Stimulated activated CD8-positive, alpha-beta memory T cell treated with anti-CD3 and anti-CD28 coated beads, Interleukin-15, amount 100 ng/mL, for 48 hours (primary cell): ENCODE measurements at regions not wholly inside any gene's neighbourhood (a gene's known extent, or its start where the extent isn't known, plus 50 kb on each side); places are given as distances from the start of the nearest gene placed in this dataset.
"Not testable (repeated sequence)": the region's sequence is repeated elsewhere in the genome, so short reads cannot be mapped to it uniquely, and the experiment has no call there.

ENCODE experiments used
- DNase-seq, 2 donors: peaks; one replicate each; pipeline ENCODE4 v3.0.0-alpha.2; 2020; ENCODE audit warnings: low read depth in 2 of 2

DNA sequence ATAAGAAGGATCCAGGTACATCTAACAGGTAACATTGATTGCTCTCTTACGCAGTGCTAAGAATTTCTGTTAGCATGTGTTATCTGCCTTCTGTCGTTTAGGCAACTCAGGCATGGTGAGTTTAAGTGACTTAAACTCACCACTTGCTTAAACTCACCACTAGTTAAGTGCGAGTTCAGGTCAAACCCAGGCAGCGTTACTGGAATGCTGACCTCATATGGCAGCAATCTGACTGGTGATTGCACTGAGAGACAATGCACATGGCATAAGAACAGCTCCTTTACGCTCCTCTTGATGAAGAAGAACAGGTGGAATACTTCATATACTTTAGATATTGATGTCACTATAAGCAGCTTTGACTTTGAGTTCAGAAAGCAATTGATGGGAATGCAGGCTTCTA is 954.1 kb downstream of the SOCS6 start:
- DNase-seq, result no peak

DNA sequence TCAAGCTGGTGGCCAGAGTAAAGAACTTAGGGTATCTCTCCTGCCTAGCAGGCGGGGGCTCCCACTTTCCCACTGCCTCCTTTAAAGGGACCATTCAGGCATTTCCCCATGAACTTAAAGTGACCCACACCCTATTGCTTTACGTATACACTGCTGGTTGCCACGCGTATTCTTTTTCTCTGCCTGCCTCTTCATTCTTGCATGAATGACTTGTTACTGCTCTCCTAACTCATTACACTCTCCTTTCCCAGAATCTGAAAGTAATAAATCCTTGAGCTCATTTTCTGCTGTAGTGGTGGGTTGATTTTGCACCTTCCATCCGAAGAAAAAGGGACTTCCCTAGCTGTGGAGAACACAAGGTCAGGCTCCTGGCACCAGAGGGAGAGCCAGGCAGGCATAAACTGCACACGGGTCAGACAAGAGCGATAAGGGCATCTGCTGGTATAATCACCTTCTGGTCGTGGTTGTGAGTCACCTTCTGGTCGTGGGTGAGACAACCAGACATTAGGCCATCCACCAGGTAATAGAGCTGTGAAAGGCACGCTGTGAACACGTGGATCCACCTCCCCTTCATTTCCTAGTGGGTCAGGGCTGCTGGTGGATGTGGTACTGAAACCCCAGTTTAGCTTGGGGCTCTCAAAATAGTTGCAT is 950.3 kb downstream of the SOCS6 start:
- DNase-seq, result no peak

DNA sequence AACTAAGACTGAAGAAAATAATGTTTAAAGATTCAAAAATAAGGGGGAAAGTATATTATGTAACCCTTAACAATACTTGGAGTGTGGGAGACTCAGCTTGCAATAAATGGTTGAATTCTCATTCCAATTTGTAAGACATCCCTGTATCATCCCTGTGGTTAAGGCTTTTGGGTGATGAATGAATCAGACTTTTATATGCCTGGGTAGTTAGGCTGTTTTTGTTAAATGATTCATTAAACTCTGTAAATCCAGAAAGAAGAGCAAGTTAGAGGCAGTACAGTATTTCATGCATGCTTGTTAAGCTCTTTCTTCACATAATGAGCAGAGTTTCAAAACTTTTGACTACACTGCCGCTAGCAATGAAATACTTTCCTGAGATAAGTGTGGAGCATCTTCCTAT is 948.8 kb downstream of the SOCS6 start:
- no peak for DNase-seq

DNA sequence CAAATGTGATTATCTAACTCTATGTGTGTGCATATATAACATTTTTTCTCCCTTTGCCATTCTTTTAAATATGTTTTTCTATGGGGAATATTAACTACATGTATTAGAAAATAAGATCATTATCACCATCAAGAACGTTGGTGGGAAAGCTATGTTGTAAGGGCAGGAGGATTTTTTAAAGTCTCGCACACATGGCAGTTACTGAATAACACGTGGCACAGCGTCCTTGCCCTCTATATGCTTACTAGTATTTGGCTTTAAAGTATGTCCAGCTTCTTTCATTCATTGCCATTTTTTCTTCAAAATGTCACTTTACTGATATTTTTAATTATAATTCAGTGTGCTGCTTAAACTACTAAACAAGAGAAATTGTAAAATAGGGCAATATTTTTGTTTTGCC is 944.3 kb downstream of the SOCS6 start:
- no peak for DNase-seq

DNA sequence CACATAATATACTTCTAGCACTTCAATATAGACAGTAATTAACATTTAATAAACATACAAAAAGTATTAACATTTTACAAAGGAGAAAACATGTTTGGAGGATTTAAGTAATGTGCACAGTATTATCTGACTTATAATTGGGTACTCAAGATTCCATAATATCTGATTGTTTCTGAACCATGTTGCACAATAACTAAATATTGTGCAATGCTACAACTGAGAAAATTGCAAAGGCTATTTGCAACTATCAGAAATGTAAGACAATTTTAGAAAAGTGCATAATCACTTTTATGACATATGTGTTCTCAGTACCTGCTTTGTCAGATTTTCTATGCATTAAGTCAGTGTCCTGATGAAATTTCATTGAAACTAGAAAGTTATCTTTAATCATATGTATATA is 934.6 kb downstream of the SOCS6 start:
- no peak for DNase-seq

DNA sequence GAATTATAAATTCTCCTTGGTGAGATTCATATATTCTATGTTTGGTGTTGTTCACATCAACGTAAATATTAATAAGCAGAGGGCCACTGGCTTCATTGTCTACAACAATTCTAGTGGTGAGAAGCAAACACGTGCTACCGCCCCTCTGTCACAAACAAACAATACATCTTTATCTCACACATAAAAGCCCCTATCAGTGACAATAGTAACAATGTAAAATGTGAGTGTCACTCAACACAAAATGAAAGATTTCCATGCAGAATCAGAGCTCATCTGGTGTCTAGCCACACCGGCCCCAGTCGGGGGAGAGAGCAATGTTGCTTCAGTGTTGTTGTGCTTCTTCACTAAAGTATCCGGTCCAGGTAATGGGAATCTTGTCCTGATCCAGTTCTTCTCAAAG is 932.6 kb downstream of the SOCS6 start:
- DNase-seq, result no peak

DNA sequence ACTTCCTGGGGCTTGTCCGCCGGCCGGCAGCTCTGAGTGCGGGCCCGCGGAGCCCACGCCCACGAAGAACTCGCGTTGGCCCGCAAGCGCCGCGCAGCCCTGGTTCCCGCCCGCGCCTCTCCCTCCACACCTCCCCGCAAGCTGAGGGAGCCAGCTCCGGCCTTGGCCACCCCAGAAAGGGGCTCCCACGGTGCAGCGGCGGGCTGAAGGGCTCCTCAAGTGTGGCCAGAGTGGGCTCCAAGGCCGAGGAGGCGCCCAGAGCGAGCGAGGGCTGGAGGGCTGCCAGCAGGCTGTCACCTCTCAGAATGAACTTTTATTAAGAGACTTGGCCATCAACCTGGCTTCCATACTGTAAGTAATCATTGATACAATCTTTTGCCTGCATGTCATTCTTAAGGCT is 923.9 kb downstream of the SOCS6 start:
- DNase-seq, result not testable (repeated sequence)

DNA sequence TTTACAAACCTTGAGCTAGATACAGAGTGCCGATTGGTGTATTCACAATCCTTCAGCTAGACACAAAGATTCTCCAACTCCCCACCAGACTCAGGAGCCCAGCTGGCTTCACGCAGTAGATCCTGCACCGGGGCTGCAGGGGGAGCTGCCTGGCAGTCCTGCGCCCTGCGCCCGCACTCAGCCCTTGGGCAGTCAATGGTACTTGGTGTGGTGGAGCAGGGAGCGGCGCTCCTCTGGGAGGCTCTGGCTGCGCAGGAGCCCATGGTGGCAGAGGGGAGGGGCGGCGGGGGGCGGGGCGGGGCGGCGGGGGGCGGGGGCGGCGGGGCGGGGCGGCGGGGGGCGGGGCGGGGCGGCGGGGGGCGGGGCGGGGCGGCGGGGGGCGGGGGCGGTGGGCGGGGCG is 923.4 kb downstream of the SOCS6 start:
- no peak for DNase-seq

DNA sequence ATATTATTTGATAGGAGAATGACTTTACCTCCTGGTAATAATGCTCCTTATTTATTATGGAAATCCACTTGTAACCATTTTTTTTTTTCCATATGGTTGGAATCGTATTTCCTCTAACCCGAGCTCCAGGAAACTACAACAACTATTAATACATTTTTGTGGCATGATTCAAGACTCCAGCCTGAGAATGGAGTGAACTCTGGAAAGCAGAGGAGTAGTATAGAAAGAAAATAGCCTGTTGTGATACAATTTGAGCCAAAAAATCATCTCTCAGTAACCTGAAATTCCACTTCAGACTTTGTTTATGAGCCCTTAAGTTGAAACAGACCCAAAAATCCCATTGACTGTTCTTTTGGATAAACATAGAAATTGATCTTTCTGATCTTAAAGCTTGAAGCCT is 921.1 kb downstream of the SOCS6 start:
- DNase-seq, result no peak

DNA sequence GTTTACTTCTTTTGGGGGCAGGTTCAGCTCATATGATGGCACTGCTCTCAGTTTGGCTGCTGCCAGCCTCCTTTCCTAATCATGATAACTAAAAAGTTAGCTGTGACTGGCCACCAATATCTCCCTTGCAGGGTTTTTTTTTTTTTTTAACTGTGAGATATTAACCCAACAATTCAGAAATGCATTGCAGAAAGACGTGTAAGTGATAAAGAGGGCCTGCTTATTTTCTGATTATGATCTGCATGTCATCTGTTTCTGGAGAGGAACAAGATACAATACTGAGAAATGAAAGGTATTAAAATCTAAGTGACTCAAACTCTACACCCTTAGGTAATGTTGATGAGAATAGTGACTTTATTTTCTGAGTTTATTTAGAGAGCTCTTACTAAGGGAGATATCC is 905.6 kb downstream of the SOCS6 start:
- DNase-seq, result no peak

DNA sequence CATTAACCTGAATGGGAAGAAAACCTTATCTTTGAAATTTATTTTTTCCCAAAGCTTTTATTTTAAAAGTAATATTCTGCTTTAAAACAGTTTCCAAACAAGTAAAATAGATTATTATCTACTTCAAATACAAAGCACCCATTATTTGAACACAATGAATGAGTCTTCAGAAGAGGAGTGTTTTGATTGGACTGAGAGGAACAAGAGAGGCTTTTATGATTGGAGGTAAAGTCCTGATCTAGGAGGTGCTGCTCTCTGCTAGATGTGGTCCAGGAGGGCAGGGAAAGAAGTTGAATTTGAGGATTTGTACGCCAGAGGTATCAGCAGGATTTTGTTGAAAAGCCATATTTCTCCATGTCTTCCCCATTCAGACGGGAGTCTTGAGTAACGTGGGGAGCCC is 900.7 kb downstream of the SOCS6 start:
- no peak for DNase-seq

DNA sequence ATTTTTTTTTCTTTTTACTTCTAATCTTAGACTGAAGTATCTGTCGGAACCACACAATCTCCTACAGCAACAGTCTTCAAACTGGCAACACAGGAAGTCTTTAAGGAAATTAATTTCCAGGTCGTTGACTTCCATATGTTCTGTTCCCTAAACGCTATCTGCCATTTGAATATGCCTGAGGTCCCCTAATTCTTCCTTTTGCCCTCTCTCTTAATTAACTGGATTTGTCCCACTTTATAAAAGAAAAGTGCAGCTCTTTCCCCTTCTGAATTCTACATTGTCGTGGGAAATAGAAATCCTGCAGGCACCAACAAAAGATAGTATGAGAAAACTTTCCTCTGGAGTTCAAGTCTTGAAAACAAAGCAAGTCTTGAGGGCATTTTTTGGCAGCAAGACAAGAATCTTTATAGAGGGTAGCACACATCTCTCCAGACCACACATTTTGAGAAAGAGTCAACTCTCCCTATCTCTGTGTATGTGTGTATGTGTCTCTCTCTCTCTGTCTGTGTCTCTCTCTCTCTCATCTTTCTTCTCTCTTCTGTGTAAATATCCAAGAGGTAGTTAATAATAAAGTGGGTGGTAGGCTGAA is 879.8 kb downstream of the SOCS6 start:
- DNase-seq, result no peak

DNA sequence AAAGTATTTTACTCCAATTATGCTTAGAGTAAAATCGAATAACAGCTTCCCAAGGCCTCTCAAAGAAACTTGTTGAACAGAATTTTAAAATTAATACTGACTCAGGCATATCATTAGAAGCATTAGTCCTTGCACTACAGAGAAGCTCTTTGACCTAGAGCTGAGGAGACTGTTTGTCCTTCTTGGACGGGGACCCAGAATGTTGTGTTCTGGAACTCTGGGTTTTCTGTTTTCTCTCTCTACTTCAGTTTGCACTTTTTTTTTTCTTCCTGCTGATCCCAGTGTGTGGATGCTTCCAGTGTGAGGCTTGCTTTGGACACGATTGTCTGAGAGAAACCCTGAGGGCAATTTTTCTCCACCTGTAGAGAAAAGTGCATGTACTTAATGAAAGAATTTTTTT is 847.6 kb downstream of the SOCS6 start:
- no peak for DNase-seq

DNA sequence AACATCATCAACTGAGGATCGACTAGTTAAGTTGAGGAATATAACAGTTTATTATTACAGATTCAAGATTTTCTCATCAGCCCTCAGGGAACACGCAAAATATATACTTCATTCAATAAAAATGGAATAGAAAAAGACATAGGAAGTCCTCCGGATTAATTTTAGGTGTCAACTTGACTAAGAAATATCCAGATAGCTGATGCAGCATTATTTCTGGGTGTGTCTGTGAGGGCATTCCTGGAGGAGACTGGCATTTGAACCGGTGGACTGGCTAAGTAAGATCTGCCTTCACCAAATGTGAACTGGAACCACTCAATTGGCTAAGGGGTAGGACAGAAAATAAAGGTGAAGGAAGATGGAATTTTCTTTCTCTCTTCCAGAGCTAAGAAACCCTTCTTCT is 845.3 kb downstream of the SOCS6 start:
- DNase-seq, result no peak

DNA sequence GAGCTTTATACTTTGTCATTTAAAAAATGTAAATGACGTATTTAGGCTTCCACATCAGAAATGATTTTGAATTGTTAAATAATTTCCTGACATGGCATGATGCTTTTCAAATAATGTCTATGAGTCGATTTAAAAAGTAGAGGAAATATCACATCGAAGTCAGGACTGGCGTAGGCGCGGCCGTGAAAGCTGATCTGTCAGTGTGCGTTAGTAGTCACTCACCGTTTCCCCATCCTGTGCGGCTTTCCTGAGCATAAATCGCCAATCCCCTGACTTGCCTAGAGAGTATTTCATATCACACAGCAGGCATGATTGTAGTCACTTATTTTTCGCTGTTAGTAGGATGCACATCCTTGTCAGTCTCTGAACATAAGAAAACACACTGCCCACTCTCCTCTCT is 843.1 kb downstream of the SOCS6 start:
- DNase-seq, result no peak

DNA sequence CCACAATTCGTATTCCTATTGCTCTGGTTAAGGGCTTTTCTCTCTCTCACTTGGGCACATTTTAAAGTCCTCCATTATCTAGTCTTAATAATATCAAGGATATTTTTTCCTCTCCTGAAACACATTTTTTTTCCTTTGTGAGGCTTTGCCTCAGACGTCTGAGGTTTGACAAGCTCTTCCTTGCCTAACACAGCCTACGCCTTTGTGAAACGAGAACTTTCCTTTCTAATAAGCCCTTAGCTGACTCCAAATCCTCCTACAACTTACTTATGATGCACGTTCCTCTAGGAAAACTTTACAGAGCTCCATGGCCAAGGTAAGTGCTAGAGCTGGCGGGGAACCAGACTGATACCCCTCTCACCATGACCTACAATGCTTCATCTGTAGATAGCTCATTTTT is 841.5 kb downstream of the SOCS6 start:
- DNase-seq, result no peak

DNA sequence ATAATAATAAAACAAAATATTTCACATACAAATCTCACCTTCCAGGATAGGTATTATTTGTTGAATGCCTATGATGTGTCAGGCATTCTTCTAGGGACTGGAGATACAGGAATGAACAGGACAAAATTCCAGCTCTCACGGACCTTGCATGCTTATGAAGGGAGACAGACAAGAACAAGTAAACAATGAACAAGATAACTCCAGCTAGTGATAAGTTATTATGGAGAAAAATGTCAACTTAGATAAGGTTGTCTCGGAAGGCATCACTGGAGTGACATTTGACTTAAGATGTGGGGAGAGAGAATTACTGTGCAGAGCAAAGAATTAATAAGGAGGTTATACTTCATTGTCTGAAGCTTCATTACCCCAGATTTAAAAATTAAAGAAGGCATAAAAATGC is 836.7 kb downstream of the SOCS6 start:
- no peak for DNase-seq

DNA sequence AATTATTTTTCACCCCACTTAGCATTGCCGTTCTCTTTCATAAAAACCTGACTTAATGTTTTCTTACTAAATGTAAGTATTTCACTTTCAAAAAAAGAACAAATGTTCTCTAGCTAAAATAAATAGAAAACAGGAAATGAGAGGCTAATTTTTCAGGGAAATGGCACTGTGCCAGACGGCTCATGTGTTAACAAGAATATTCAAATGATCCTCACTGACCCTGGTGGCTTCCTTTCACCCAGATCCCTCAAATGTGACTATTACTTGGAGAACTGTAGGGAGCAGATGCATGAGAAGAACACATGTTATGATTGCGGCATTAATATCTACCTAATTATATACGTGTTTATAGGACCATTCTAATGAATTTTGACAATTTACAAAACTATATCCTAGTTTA is 827.7 kb downstream of the SOCS6 start:
- DNase-seq, result no peak

DNA sequence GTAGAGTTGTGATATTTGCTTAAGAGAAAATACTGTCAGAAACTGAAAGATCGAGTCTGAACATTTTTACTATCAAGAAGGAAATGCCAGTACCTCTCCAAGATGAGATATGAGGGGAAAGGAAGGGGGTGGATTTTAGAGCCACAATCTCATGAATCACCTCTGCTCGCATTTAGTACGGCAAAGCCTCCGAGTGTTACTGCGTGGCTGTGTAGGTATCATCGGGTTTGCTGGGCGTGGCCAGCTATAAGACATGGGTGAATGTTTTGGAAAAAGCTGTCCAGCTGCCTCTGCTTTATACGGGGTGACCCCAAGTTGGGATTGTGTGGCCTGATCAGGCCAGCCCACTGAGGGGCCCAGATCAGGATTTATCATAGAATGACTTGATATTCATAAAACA is 826.4 kb downstream of the SOCS6 start:
- DNase-seq, result no peak

DNA sequence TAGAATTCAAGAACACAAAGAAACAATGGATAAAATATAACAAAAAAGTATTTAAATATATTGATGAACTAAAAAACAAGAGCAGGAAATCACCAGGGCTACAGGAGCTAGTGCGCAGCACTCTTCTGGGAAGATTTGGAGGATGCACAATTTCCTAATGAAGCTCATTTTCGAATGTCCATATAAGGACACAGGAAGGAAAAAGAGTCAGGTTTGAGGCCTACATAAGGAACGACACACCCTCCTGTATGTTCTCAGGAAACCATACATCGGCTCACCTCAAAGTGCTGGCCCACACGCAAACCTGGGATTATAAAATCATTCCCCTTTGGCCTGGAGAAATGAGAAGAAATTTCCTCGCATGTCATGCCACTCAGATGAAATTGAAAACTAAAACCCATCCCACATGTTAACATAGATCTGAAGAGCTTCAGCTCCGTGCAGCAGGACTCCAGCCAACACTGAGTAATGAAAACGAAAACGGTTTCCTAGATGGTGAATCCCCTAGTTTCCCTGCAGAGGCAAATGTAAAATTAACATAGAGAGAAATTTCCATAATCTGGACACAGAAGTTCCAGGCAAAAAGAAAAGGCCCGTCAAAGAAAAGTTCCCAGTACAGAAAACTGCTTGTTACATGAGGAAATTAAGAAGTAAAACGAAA is 825.8 kb downstream of the SOCS6 start:
- no peak for DNase-seq

DNA sequence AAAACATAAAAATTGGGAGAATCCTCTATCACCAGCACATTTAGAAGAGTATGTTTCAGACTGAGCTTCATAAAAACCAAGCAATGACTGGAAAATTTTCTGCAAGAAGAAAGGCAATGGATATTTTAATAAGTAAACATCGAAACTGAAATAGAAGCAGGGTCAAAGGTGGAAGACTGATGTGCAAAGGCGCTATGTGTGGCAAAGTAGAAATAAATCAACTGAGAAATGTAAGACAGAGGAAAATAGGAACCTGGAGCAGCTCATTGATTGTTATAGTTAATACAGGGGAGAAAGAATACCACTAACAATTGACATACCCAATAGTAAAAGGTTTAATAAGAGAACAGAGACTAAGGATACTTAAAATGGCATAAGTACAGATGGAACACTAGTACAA is 818.4 kb downstream of the SOCS6 start:
- DNase-seq, result no peak

DNA sequence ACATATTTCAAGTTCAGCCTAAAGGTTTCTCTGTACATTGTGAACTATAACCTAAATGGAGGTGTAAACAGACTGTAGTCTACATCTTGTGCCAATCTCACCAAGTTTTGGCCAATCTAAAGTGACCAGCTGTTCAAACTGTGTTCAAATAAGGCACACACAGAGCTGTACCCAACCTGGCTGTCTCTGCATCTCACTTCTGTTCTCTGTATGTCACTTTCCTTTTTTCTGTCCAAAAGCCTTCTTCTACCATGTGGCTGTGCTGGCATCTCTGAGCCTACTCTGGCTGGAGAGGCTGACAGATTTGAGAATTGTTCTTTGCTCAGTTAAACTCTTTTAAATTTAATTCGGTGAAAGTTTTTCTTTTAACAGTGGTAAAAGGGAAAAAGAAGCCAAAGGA is 817.9 kb downstream of the SOCS6 start:
- no peak for DNase-seq

DNA sequence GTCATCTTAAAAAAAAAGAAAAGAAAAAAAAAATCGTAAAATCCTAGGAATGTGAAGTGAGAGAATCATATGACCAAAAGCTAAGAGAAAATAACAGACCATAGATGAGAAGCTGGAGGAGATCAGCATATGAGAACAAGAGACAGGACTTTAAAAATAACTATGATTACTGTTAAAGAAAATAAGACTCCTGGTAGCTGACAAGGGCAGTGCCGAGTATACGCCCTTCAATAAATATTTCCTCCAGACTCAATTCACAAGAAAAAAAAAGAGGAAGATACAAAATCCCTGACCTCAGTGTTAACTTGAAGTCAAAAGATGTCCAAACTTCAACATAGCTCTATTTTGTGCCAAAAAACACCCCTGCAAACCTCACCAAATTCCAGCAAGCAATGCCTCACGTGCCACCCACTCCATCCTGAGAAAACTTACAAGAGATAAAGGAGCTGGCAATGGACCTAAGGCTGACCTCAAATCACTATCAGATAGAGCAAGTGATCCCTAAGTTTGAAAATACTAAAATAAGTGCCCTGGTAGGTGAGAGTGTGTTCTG is 817.2 kb downstream of the SOCS6 start:
- DNase-seq, result no peak
